ENCODE measurements at regions not wholly inside any gene's neighbourhood (a gene's known extent, or its start where the extent isn't known, plus 50 kb on each side); places are given as distances from the start of the nearest gene placed in this dataset.
"Not testable (repeated sequence)": the region's sequence is repeated elsewhere in the genome, so short reads cannot be mapped to it uniquely, and the experiment has no call there.

GRCh38 chr11:34728609-34729008, 107.7 kb downstream of the EHF start:
- Histone ChIP-seq H3K4me3 (no peak overlapping the region), H3K27me3 (no peaks in the 10 kb centered on the region), H3K36me3 (no peaks in the 10 kb centered on the region), H3K9me3 (no peaks in the 10 kb centered on the region), H3K27ac (no peak overlapping the region), H3K4me1 (no peaks in the 10 kb centered on the region)
- no peak for DNase-seq
- no peak for TF ChIP-seq CTCF (IDR thresholded peaks at IDR 0.05)
- intact Hi-C loops (cut with DNase I; ENCODE audit: low total_unique reads) = no loop called here

- no peak overlapping the region for H3K4me3 ChIP-seq
- H3K27ac ChIP-seq = no peak overlapping the region
- no peaks in the 10 kb centered on the region for H3K36me3 ChIP-seq
- H3K27me3 ChIP-seq = no peaks in the 10 kb centered on the region
- TF ChIP-seq CTCF (IDR thresholded peaks at IDR 0.05) = no peak
- intact Hi-C loops (cut with DNase I; ENCODE audit: low total_unique reads) = no loop called here
- H3K4me1 ChIP-seq = no peaks in the 10 kb centered on the region
- no peaks in the 10 kb centered on the region for H3K9me3 ChIP-seq
- DNase-seq = no peak
Measured at GRCh38 chr11:34727228-34727737, 106.4 kb downstream of the EHF start.

- Histone ChIP-seq H3K27me3 (no peaks in the 10 kb centered on the region), H3K4me3 (no peak overlapping the region), H3K27ac (no peak overlapping the region), H3K36me3 (no peaks in the 10 kb centered on the region), H3K4me1 (no peaks in the 10 kb centered on the region), H3K9me3 (no peaks in the 10 kb centered on the region)
- no peak for DNase-seq
- intact Hi-C loops (cut with DNase I; ENCODE audit: low total_unique reads) = no loop called here
- no peak for TF ChIP-seq CTCF (IDR thresholded peaks at IDR 0.05)
Measured at GRCh38 chr11:34724973-34725372, 104.1 kb downstream of the EHF start.

- intact Hi-C loops (cut with DNase I; ENCODE audit: low total_unique reads) = no loop called here
- no peaks in the 10 kb centered on the region for H3K9me3 ChIP-seq
- no peak overlapping the region for H3K4me3 ChIP-seq
- no peak for TF ChIP-seq CTCF (IDR thresholded peaks at IDR 0.05)
- no peaks in the 10 kb centered on the region for H3K36me3 ChIP-seq
- H3K27me3 ChIP-seq = no peaks in the 10 kb centered on the region
- no peak overlapping the region for H3K27ac ChIP-seq
- no peaks in the 10 kb centered on the region for H3K4me1 ChIP-seq
- DNase-seq = no peak
Measured at GRCh38 chr11:34721646-34722045, 100.8 kb downstream of the EHF start.

GRCh38 chr11:34719303-34719848, 98.5 kb downstream of the EHF start:
- TF ChIP-seq CTCF (IDR thresholded peaks at IDR 0.05) = no peak
- no peak for DNase-seq
- Histone ChIP-seq H3K36me3 (no peaks in the 10 kb centered on the region), H3K9me3 (no peaks in the 10 kb centered on the region), H3K27ac (no peak overlapping the region), H3K4me1 (no peaks in the 10 kb centered on the region), H3K27me3 (no peaks in the 10 kb centered on the region), H3K4me3 (no peak overlapping the region)
- intact Hi-C loops (cut with DNase I; ENCODE audit: low total_unique reads) = no loop called here

- H3K27ac ChIP-seq; DNase-seq; H3K36me3 ChIP-seq; intact Hi-C loops (cut with DNase I; ENCODE audit: low total_unique reads); H3K27me3 ChIP-seq; H3K4me3 ChIP-seq; H3K4me1 ChIP-seq: not testable (repeated sequence)
- peaks cover 0 to 19% (median 6%) of the 10 kb centered on the region in 3 donors for H3K9me3 ChIP-seq
Measured at GRCh38 chr11:34713631-34714030, 92.7 kb downstream of the EHF start.

Data from tibial artery (tissue), 4 donors.